Mammary epithelial cell (primary cell): ENCODE measurements at regions not wholly inside any gene's neighbourhood (a gene's known extent, or its start where the extent isn't known, plus 50 kb on each side); places are given as distances from the start of the nearest gene placed in this dataset.

Experiments used
- CTCF ChIP-seq, 2 donors: IDR thresholded peaks in 1 of 2; conservative IDR thresholded peaks in 1 of 2; 2 replicates each; pipeline ENCODE4 v1.5.1; 2011 to 2012; ENCODE audit warnings: inconsistent platforms in 2 of 2, low read length in 2 of 2, mild to moderate bottlenecking in 2 of 2, control low read depth in 1 of 2, low read depth in 1 of 2; ENCODE audit not compliant: insufficient read depth in 1 of 2; ENCODE audit errors: extremely low read depth in 1 of 2
- EZH2 ChIP-seq: IDR thresholded peaks from 2 replicates; pipeline ENCODE4 v1.6.1; 2012; ENCODE audit warnings: low read length, inconsistent platforms, borderline replicate concordance

DNA sequence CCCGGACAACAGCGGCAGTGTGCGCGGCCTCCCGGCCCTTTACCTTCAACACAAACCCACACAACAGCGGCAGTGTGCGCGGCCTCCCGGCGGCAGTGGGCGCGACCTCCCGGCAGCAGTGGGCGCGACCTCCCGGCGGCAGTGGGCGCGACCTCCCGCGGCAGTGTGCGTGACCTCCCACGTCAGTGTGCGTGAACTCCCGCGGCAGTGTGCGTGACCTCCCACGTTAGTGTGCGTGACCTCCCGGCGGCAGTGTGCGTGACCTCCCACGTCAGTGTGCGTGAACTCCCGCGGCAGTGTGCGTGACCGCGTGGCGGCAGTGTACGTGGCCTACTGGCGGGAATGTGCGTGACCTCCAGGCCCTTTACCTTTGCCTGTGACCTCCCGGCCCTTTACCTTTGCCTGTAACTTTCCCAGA lies 576.6 kb upstream of the FRG1 start:
- no peak for TF ChIP-seq CTCF (conservative IDR thresholded peaks at IDR 0.05 in 1 of 2, IDR thresholded peaks at IDR 0.05 in 1 of 2; ENCODE audit: extremely low read depth in 1 of 2, insufficient read depth in 1 of 2, low read depth in 1 of 2, low read length in 2 of 2)
- TF ChIP-seq EZH2: no peak
